H1 (cell line): ENCODE measurements at regions not wholly inside any gene's neighbourhood (a gene's known extent, or its start where the extent isn't known, plus 50 kb on each side); places are given as distances from the start of the nearest gene placed in this dataset.
A peak's percentile ranks its signal among the peaks of the same experiment; 100 is the strongest.

ENCODE experiments used
- CTCF ChIA-PET: fragments of 300-600 bp; sonication (Branson Sonifier 250); formaldehyde crosslinking; loops from one replicate; lab custom pipeline; 2021; ENCODE audit not compliant: partially characterized antibody; lab: Charles Lee
- POLR2A ChIA-PET: fragments of 300-600 bp; sonication (Branson Sonifier 250); formaldehyde crosslinking; loops from one replicate; lab custom pipeline; 2021; ENCODE audit warnings: inconsistent platforms; ENCODE audit not compliant: partially characterized antibody; lab: Charles Lee
- DNase-seq, 2 experiments: peaks; one replicate each; pipeline versions ENCODE4 v3.0.0 to v3.0.0-alpha.2; 2010 to 2022; ENCODE audit warnings: low spot score in 2 of 2, low read depth in 1 of 2, mixed read lengths in 1 of 2
- FAIRE-seq: peaks from 2 replicates; lab custom pipeline; 2011; peaks lifted over from hg19 to GRCh38; lab: Jason Lieb, UNC
- H2AFZ ChIP-seq: 2 replicates; pipeline ENCODE4 v1.8.1; 2012; ENCODE audit warnings: low read length, inconsistent platforms
- H2AK5ac ChIP-seq: 2 replicates; pipeline ENCODE4 v1.6.1; 2013; ENCODE audit warnings: low read depth, low read length
- H2BK120ac ChIP-seq: replicated peaks from 2 replicates; pipeline ENCODE3; 2013; ENCODE audit warnings: low read depth, low read length, inconsistent platforms
- H2BK12ac ChIP-seq: 2 replicates; pipeline ENCODE4 v1.6.1; 2013; ENCODE audit warnings: low read depth, low read length
- H2BK15ac ChIP-seq: 2 replicates; pipeline ENCODE4 v1.6.1; 2013; ENCODE audit warnings: low read length
- H2BK20ac ChIP-seq: 2 replicates; pipeline ENCODE4 v1.6.1; 2013; ENCODE audit warnings: low read length
- H2BK5ac ChIP-seq: 2 replicates; pipeline ENCODE4 v1.6.1; 2013; ENCODE audit warnings: low read depth, low read length
- H3K14ac ChIP-seq: 2 replicates; pipeline ENCODE4 v1.6.1; 2013; ENCODE audit warnings: inconsistent platforms; ENCODE audit not compliant: insufficient read length
- H3K18ac ChIP-seq: 2 replicates; pipeline ENCODE4 v1.6.1; 2013; ENCODE audit warnings: low read length; ENCODE audit errors: extremely low read depth
- H3K23ac ChIP-seq: 2 replicates; pipeline ENCODE4 v1.6.1; 2013; ENCODE audit warnings: inconsistent platforms; ENCODE audit not compliant: insufficient read length
- H3K23me2 ChIP-seq: 2 replicates; pipeline ENCODE4 v1.6.1; 2013; ENCODE audit warnings: low read depth, low read length
- H3K27ac ChIP-seq: 2 replicates; pipeline ENCODE4 v1.6.1; 2011; ENCODE audit warnings: low read depth, low read length, inconsistent platforms
- H3K27me3 ChIP-seq, 4 experiments: replicated peaks in 1 of 4; 1 replicate in 1 of 4; 2 replicates in 3 of 4; pipeline versions ENCODE4 v1.6.1 to v1.8.1; 2011 to 2013; ENCODE audit warnings: low read length in 3 of 4, mild to moderate bottlenecking in 3 of 4, inconsistent platforms in 2 of 4, mixed read lengths in 2 of 4, moderate library complexity in 1 of 4; ENCODE audit not compliant: control insufficient read depth in 3 of 4, insufficient read depth in 3 of 4; ENCODE audit errors: extremely low read depth in 1 of 4
- H3K36me3 ChIP-seq, 4 experiments: 2 replicates each; pipeline versions ENCODE4 v1.6.1 to v1.8.1; 2011 to 2013; ENCODE audit warnings: mild to moderate bottlenecking in 4 of 4, low read length in 3 of 4, moderate library complexity in 2 of 4, control low read depth in 1 of 4, inconsistent platforms in 1 of 4; ENCODE audit not compliant: insufficient read depth in 4 of 4, control insufficient read depth in 2 of 4
- H3K4ac ChIP-seq: replicated peaks from 2 replicates; pipeline ENCODE3; 2013; ENCODE audit warnings: low read length, low read depth, mixed read lengths, inconsistent platforms; ENCODE audit not compliant: insufficient read length
- H3K4me1 ChIP-seq, 4 experiments: replicated peaks in 1 of 4; 1 replicate in 1 of 4; 2 replicates in 3 of 4; pipeline versions ENCODE4 v1.6.1 to v1.8.1; 2011 to 2013; ENCODE audit warnings: low read length in 3 of 4, inconsistent platforms in 2 of 4, mixed read lengths in 1 of 4; ENCODE audit not compliant: insufficient read depth in 4 of 4, control insufficient read depth in 3 of 4
- H3K4me2 ChIP-seq, 2 experiments: 2 replicates each; pipeline versions ENCODE4 v1.6.1 to v1.8.1; 2011 to 2013; ENCODE audit warnings: low read depth in 2 of 2, low read length in 2 of 2, control low read depth in 1 of 2, inconsistent platforms in 1 of 2, mild to moderate bottlenecking in 1 of 2; ENCODE audit not compliant: insufficient read depth in 1 of 2
- H3K4me3 ChIP-seq, 4 experiments: fragments of 200-600, 300-600 bp in 1 of 4; sonication (generic), shearing (Covaris generic), sonication (Bioruptor Twin) in 1 of 4; 2 replicates each; pipeline versions ENCODE4 v1.5.1 to v1.8.1; 2011 to 2016; ENCODE audit warnings: low read length in 4 of 4, low read depth in 3 of 4, control low read depth in 2 of 4, inconsistent platforms in 2 of 4, mild to moderate bottlenecking in 2 of 4, mixed read lengths in 1 of 4, moderate library complexity in 1 of 4; ENCODE audit not compliant: insufficient read depth in 2 of 4; ENCODE audit errors: extremely low read depth in 1 of 4
- H3K56ac ChIP-seq: replicated peaks from 2 replicates; pipeline ENCODE3; 2013; ENCODE audit warnings: low read depth, mild to moderate bottlenecking, mixed read lengths, low read length, inconsistent platforms; ENCODE audit not compliant: insufficient read length
- H3K79me1 ChIP-seq: 2 replicates; pipeline ENCODE4 v1.6.1; 2013; ENCODE audit warnings: low read depth, low read length, control low read depth
- H3K79me2 ChIP-seq, 2 experiments: 2 replicates each; pipeline versions ENCODE4 v1.6.1 to v1.8.1; 2012 to 2013; ENCODE audit warnings: low read length in 2 of 2, mild to moderate bottlenecking in 2 of 2, inconsistent platforms in 1 of 2; ENCODE audit not compliant: insufficient read depth in 2 of 2, control insufficient read depth in 1 of 2
- H3K9ac ChIP-seq, 4 experiments: replicated peaks in 1 of 4; 1 replicate in 1 of 4; 2 replicates in 3 of 4; pipeline versions ENCODE4 v1.6.1 to v1.8.1; 2011 to 2013; ENCODE audit warnings: low read depth in 3 of 4, low read length in 3 of 4, control low read depth in 2 of 4, mild to moderate bottlenecking in 2 of 4, moderate library complexity in 2 of 4, inconsistent platforms in 1 of 4; ENCODE audit errors: extremely low read depth in 1 of 4
- H3K9me3 ChIP-seq, 2 experiments: 2 replicates each; pipeline versions ENCODE4 v1.6.1 to v1.8.1; 2012 to 2013; ENCODE audit warnings: mild to moderate bottlenecking in 2 of 2, moderate library complexity in 2 of 2, control low read depth in 1 of 2, inconsistent platforms in 1 of 2, low read depth in 1 of 2, low read length in 1 of 2, mixed read lengths in 1 of 2; ENCODE audit not compliant: insufficient read depth in 2 of 2
- H4K20me1 ChIP-seq, 2 experiments: replicated peaks in 1 of 2; 2 replicates each; pipeline versions ENCODE3 to v1.8.1; 2011 to 2013; ENCODE audit warnings: inconsistent platforms in 2 of 2, low read length in 2 of 2, mild to moderate bottlenecking in 1 of 2; ENCODE audit not compliant: insufficient read depth in 2 of 2, control insufficient read depth in 1 of 2
- H4K5ac ChIP-seq: 2 replicates; pipeline ENCODE4 v1.6.1; 2013; ENCODE audit warnings: low read length, low read depth, mixed read lengths, inconsistent platforms; ENCODE audit not compliant: insufficient read length
- H4K8ac ChIP-seq: 2 replicates; pipeline ENCODE4 v1.8.0; 2013; ENCODE audit warnings: mild to moderate bottlenecking, moderate library complexity, low read length, inconsistent platforms; ENCODE audit not compliant: insufficient read depth; ENCODE audit errors: extremely low read depth
- H4K91ac ChIP-seq: replicated peaks from 2 replicates; pipeline ENCODE3; 2013; ENCODE audit warnings: low read length, mixed read lengths, inconsistent platforms; ENCODE audit not compliant: insufficient read length
- CHD1 ChIP-seq: IDR thresholded peaks from 2 replicates; pipeline ENCODE4 v1.6.1; 2012; ENCODE audit warnings: low read depth, low read length, improper control_type of control experiment
- POU5F1 ChIP-seq: IDR thresholded peaks from 2 replicates; pipeline ENCODE4 v1.6.1; 2011; ENCODE audit warnings: low read depth, mild to moderate bottlenecking, low read length, moderate library complexity
- SP1 ChIP-seq: IDR thresholded peaks from 2 replicates; pipeline ENCODE4 v1.6.1; 2011; ENCODE audit warnings: low read depth, low read length
- WGBS, 2 experiments: shearing (Covaris generic) in 1 of 2; methylation state at CpG; one replicate each; pipeline versions ENCODE4 v1.1.6 to v1.1.7; 2013 to 2015; ENCODE audit warnings: low lambda C conversion rate in 2 of 2, mixed read lengths in 2 of 2, inconsistent platforms in 1 of 2, low coverage in 1 of 2, missing lambda C conversion rate in 1 of 2; ENCODE audit not compliant: insufficient replicate concordance in 2 of 2, insufficient coverage in 1 of 2, insufficient read length in 1 of 2; ENCODE audit errors: extremely low coverage in 1 of 2, missing lambda C conversion rate in 1 of 2; 5-methylcytosine and 5-hydroxymethylcytosine counted together

- Histone ChIP-seq H4K20me1 (no peaks in the 10 kb centered on the region), H3K4me2 (peak overlapping the region in 1 of 2 experiments; percentile 9; a peak in 1 of 4 replicates), H3K79me2 (no peaks in the 10 kb centered on the region), H3K4me3 (0 out of 8 replicates have a peak overlapping the region, but pooled peaks of 1 of the 4 experiments have one; percentile 1), H3K9me3 (no peaks in the 10 kb centered on the region), H3K79me1 (no peaks in the 10 kb centered on the region), H3K56ac (no peak overlapping the region), H2AK5ac (no peak overlapping the region), H2AFZ (peak overlapping the region; percentile 28; the same call in 1 of the 2 replicates), H3K18ac (peak overlapping the region; percentile 51; the same call in 1 of the 2 replicates), H2BK120ac (peak overlapping the region; percentile 66), H2BK12ac (peak overlapping the region; percentile 72; the same call in 1 of the 2 replicates), H3K4me1 (peaks cover 8 to 32% (median 28%) of the 10 kb centered on the region in 4 experiments), H4K5ac (no peak overlapping the region), H3K23me2 (no peaks in the 10 kb centered on the region; the same call in 1 of the 2 replicates), H2BK20ac (peak overlapping the region; percentile 96), H2BK15ac (peak overlapping the region; percentile 25; the same call in 1 of the 2 replicates), H3K9ac (peak overlapping the region in 1 of 4 experiments; percentile 11; a peak in 2 of 7 replicates), H3K4ac (no peak overlapping the region), H3K27ac (no peak overlapping the region), H3K36me3 (no peaks in the 10 kb centered on the region), H4K8ac (no peak overlapping the region), H3K27me3 (no peaks in the 10 kb centered on the region), H3K23ac (no peak overlapping the region), H4K91ac (peak overlapping the region; percentile 16), H2BK5ac (peak overlapping the region; percentile 44; the same call in 1 of the 2 replicates), H3K14ac (no peak overlapping the region)
- TF ChIP-seq SP1 (no peak), POU5F1 (no peak), CHD1 (no peak)
- POLR2A ChIA-PET: interaction anchor here (5.2 kb wide), 1 partner anchor 59 kb away, joined by 31 read pairs; the partner anchor contains the start of gene KLF7
- FAIRE-seq (no peak), DNase-seq (no peak)
- WGBS, 2 experiments: 77% methylated on average over 8 of the region's 8 CpGs; no CpG with 5 or more reads in 1 of the 2 experiments
- CTCF ChIA-PET: interaction anchor here (1.0 to 1.4 kb wide), 3 partner anchors 52 to 249 kb away, joined by 3 to 6 read pairs (median 3); no protein-coding TSS in a partner anchor
These were observed 59.2 kb upstream of the KLF7 start for GRCh38 chr2:207224791-207225482.
